Ammon's horn (tissue), 1 donor: ENCODE measurements at regions not wholly inside any gene's neighbourhood (a gene's known extent, or its start where the extent isn't known, plus 50 kb on each side); places are given as distances from the start of the nearest gene placed in this dataset.

ENCODE experiments used
- DNase-seq: peaks from one replicate; pipeline ENCODE4 v3.0.0-alpha.2; 2016; ENCODE audit warnings: low spot score

- peak; percentile 41 for DNase-seq
Observed at GRCh38 chr15:62779036-62779770, 263.3 kb upstream of the TPM1 start.

- DNase-seq: no peak
Observed at GRCh38 chr15:62779899-62780298, 262.6 kb upstream of the TPM1 start.

DNA sequence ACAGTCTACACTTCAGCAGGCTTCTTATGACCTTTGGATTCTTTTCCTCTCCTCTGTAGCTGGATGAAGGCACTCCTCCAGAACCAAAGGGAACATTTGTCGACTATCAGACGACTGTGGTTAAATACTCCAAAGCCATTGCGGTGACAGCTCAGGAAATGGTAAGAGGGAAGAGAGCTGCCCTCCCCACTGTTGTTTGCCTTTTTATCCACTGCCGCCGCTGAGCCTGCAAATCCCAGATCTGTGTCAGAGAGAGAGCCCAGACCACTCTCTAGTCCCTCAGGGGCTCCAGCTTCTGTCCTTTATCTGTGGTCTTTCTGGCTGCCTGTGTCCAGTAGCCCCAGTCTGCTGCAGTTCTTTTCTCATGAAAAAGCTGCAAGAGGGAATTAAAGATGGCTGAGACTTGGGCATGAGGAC, 261.5 kb upstream of the TPM1 start:
- DNase-seq: no peak

DNA sequence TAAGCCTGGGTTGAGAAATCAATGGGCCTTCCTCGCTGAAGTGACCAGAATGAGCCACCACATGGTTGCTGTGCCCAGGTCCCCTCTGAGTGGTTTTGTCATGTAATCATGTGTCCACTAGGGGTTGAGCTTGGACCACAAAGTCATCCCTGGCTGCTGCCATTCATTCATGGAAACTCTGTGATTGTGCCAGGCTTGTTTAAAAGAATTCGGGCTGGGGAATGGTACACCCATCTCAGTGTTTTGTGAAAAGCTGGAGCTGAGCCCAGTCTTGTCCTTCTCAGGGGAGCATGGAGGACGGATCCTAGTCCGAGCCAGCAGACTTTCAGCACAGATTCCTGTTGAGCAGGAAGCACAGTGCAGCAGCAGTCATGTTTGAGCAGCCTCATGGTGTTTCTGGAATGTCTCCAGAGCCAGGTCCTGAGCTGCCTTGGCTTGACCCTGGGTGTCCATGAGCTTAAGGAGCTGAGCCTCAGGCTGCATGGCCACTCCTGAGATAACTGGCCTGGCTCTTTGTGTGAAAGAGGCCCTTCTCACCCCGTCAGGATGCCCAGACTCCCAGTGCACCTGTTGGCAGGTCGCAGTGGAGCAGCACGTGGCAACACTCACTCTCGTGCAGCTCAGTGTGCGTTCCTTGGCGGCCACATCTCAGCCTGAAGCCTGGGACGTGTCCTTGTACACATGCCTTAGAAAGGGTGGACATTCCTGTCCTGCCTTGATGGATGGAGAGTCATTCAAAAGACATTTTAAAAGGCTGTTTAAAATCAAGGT, 260.3 kb upstream of the TPM1 start:
- peak; percentile 89 for DNase-seq

DNA sequence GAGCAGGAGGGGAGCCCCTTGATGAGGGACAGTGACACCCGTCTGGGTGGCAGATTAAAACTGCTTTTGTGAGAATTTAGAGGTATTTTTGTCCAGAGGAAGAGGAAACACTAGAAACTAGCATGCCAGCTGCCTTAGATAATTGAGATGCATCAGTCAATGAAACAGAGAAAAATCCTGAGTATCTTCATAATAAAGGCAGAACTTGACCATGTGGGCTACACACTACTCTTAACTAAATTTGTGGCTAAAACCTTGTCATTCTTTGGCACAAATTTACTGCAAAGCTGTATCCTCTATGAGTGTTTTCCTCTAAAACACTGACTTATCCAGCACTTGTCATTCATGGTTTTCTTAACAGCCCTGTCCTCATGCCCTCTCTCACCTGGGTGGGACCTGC, 259.7 kb upstream of the TPM1 start:
- DNase-seq: no peak

DNA sequence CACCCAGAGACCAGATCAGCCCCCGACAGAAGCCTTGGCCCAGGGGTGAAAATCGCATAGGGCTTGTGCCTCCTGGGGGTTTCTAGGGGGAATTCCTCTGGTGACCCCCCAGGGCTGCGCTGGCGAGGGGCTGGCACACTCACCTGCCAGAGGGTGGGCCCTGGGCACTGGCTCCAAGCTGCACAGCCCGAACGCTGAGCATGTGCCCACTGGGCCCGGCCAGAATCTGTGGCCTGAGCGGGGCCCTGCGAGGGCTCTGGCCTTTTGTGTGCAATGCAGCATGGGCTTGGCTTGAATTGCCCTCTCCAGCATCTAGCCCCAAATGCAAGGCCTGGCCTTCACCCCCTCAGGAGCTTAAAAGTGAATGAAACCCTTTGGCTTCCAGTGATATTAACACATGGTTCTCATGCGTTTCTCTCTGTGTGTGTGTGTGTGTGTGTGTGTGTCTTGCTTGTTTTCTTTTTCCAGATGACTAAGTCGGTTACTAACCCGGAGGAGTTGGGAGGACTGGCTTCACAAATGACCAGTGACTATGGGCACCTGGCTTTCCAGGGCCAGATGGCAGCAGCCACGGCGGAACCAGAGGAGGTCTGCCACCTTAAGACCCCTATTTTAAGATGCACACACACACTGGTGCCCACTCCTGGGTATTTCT, 259.1 kb upstream of the TPM1 start:
- no peak for DNase-seq

DNA sequence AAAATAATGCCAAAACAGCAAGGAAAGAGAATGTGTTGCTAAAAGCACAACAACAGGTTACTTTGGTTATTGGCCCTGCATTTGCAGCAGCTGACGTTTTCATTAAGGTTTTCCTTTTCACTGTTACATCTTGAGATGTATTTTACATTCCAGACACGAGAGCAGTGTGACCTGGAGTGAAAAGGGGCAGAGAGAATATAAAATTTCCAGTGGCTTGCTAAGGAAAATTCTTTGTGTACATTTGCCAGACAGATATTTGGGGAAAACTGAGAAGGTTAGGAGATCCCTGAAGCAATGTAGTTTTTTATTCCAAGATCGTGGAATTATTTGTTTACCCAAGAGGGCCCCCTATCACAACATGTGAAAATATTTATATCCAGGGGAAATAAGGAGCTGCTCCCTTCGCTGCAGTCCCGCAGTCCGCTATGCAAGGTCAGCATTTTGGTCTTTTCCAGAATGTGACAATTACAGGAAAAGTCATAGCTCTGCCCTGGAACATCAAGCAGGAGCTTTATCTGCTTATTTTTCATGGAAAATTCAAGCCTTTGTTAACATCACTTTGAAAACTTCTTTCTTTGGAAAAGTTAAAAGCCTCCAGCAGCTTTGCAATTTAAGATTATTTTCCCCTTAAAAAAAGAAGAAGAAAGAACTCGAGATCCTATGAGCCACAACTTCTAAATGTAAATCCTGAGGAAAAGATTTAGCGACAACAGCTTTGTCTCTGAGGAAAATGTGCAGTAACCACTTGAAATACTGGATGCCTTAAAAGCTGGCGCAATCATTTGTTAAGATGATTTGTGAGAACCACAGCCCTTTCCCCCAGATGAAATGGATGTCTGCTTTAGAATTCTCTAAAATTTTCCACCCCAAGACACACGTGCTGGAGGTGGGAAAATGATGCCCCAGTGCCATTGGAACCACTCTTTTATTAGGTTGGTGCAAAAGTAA, 256.4 kb upstream of the TPM1 start:
- no peak for DNase-seq

GRCh38 chr15:62787401-62787800, 255.1 kb upstream of the TPM1 start:
- DNase-seq: no peak

DNA sequence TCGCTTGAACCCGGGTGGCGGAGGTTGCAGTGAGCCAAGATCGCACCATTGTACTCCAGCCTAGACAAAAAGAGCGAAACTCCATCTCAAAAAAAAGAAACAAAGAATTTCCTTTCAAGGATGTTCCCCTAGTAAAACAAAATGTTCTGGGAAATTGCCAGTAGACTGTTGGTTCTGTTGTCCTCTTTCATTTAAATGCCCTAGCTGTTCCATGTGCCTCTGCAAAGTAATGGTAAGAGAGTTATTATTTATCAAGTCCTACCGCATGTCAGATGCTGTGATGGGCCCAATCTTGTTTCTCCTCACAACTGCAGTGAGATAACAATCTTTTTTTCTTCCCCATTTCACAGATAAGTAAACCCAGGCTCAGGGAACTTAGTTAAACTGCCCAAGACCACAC, 254.3 kb upstream of the TPM1 start:
- no peak for DNase-seq

DNA sequence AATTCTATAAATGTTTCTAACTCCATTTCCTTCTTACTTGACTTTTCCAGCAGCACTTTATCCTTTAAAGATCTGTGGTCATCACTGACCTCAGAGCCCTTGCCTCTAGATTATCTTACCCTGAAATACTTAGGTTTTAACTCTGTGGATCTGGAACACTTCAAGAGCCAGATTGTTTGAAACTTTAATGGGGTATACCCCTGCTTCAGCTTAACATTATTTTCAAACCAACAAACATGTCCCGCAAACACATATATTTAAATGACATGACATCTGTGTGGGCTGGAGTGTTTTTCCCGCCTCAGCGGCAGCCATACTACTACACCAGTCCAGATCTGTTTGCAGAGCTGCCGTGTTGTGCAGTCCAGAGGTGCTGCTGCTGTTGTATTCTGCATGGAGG, 252.0 kb upstream of the TPM1 start:
- no peak for DNase-seq

- no peak for DNase-seq
Observed at GRCh38 chr15:62791694-62792093, 250.9 kb upstream of the TPM1 start.

GRCh38 chr15:62792986-62793751, 249.4 kb upstream of the TPM1 start:
- DNase-seq: no peak

GRCh38 chr15:62793752-62794144, 248.8 kb upstream of the TPM1 start:
- DNase-seq: peak; percentile 12

DNA sequence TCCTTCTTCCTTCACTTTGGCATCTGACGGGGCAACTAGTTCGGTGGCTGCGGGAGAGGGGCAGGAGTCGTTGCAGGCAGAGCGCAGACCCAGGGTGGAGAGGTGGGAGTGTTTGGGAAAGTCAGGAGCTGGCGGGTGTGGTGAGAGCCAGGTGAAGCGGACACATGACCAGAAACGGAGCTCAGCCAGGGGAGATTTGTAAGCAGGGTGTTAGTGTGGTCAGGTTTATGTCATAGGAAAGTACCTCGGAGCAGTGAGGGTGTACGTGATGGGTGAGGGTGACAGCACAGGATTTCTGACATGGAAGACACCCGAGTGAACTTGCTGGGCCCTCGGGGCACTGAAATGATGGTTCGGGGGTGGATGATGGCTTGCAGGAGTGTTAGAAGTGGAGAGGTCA, 247.4 kb upstream of the TPM1 start:
- DNase-seq: no peak

DNA sequence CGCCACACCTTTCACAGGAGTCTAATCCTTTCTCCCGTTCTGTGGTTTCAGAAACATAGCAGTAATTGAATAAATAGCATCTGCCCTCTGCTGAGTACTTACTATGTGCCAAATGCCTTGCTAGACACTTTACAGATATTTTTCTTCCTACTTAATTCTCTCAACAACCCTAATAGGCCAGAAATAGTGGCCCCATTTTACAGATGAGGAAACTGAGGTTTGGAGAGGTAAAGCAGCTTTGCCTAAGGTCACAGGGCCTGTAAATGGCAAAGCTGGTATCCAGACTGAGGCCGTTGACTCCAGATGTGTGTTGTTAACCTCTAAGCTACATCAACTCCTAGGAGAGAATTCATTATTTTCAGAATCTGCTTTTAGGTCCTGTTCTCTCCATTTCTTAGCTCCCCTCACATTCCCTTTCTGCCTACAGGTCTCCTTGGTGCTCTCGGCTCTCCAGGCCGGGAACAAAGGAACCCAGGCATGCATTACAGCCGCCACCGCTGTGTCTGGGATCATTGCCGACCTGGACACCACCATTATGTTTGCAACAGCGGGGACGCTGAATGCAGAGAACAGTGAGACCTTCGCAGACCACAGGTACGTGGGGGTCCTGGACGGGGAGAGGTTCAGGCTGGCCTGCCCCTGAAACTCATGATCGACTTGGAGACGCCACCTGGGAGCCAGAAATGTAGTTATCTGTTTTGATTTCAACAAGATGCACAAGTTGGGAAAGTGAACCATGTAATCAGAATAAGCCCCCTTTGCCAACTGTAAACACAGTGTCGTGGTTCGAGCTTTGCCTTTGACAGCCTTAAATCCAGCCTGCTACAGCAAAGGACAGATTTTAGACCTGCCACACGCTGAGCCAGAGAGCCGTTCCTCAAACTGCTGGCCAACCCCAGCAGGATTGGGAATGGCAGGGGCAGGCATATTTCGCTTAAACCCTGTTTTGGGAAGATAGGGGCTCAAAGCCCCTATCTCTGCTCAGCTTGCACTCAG, 246.5 kb upstream of the TPM1 start:
- no peak for DNase-seq

DNA sequence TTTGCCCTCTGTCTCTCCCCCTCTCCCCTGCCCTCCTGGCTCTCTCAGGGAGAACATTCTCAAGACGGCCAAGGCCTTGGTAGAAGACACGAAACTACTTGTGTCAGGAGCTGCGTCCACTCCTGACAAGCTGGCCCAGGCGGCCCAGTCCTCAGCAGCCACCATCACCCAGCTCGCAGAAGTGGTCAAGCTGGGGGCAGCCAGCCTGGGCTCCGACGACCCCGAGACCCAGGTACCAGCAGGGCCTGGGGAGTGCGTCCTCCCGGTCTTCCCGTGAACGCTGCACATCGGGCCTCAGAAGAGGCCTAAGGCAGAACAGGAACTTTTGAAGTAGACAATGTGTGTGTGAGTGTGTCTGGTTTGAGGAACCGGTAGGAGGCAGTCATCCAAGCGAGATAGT, 245.4 kb upstream of the TPM1 start:
- DNase-seq: no peak

DNA sequence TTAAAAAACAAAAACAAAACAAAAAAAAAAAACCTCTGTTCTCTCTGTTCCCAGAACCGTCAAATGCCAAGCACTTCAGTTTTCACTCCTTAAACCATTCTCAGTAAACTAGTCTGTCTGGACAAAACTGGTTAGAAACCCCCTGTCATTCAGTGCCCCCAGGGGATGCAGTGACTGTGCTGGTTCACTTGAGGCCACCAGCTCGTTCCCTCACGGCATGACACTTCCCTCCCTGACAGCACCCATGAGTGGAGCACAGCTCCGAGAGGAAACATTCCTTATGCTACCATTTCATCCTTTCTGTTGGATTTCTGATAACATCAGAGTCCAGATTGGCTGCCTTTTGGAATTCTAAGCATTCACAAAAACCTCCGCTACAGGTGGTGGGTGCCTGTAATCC, 244.0 kb upstream of the TPM1 start:
- DNase-seq: no peak

DNA sequence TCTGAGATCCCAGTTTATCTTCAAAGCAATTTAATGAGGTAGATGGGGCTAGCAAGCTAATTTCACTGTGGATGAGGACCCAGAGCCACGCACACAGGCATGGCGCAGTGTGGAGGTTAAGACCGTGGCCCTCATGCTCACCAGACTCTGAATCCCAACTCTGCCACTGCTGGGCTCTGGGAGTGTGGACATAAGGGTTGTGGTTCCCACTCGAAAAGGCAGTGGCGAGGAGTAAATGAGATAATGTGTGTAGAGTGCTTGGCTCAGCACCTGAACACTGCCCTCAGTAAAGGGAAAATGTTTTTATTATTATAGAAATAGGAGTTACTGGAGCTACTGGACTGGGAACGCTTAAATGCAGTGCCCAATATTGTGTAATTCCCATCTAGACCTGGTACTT, 243.5 kb upstream of the TPM1 start:
- DNase-seq: no peak

- no peak for DNase-seq
Observed at GRCh38 chr15:62799919-62800318, 242.6 kb upstream of the TPM1 start.

- DNase-seq: peak; percentile 38
Observed at GRCh38 chr15:62802612-62803011, 239.9 kb upstream of the TPM1 start.
